ENCODE measurements at regions not wholly inside any gene's neighbourhood (a gene's known extent, or its start where the extent isn't known, plus 50 kb on each side); places are given as distances from the start of the nearest gene placed in this dataset.

GRCh38 chr20:8994045-8994444 is 74.8 kb upstream of the PLCB4 start:
- TF ChIP-seq ZNF354B (CRISPR knock-in tag; IDR thresholded peaks at IDR 0.05) (no peak), HDGF (IDR thresholded peaks at IDR 0.05) (no peak), CREB3 (tag; conservative IDR thresholded peaks at IDR 0.05; ENCODE audit: low read depth) (no peak), YY1 (IDR thresholded peaks at IDR 0.05; ENCODE audit: borderline replicate concordance in 1 of 3, control insufficient read depth in 1 of 3, extremely low read depth in 1 of 3, insufficient read depth in 3 of 3, insufficient read length in 1 of 3, insufficient replicate concordance in 2 of 3, low read depth in 1 of 3, low read length in 2 of 3) (no peak), ETS1 (conservative IDR thresholded peaks at IDR 0.05; ENCODE audit: control insufficient read depth, low read depth, low read length) (no peak), FOS (IDR thresholded peaks at IDR 0.05; ENCODE audit: extremely low read depth, insufficient read length) (no peak), ZNF23 (CRISPR knock-in tag; IDR thresholded peaks at IDR 0.05) (no peak), CTCF (IDR thresholded peaks at IDR 0.05 in 2 of 3, conservative IDR thresholded peaks at IDR 0.05 in 1 of 3; ENCODE audit: insufficient read depth in 2 of 3, low read depth in 1 of 3, low read length in 3 of 3) (no peak)

All from K562 (cell line).